ENCODE measurements at regions not wholly inside any gene's neighbourhood (a gene's known extent, or its start where the extent isn't known, plus 50 kb on each side); places are given as distances from the start of the nearest gene placed in this dataset.

GRCh38 chr2:17085546-17086202, 420.0 kb upstream of the CYRIA start:
- TF ChIP-seq, protein P1, sequence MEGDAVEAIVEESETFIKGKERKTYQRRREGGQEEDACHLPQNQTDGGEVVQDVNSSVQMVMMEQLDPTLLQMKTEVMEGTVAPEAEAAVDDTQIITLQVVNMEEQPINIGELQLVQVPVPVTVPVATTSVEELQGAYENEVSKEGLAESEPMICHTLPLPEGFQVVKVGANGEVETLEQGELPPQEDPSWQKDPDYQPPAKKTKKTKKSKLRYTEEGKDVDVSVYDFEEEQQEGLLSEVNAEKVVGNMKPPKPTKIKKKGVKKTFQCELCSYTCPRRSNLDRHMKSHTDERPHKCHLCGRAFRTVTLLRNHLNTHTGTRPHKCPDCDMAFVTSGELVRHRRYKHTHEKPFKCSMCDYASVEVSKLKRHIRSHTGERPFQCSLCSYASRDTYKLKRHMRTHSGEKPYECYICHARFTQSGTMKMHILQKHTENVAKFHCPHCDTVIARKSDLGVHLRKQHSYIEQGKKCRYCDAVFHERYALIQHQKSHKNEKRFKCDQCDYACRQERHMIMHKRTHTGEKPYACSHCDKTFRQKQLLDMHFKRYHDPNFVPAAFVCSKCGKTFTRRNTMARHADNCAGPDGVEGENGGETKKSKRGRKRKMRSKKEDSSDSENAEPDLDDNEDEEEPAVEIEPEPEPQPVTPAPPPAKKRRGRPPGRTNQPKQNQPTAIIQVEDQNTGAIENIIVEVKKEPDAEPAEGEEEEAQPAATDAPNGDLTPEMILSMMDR (IDR thresholded peaks at IDR 0.05) = no peak
- TF ChIP-seq POLR2A (IDR thresholded peaks at IDR 0.05) = no peak
